Hepatic stellate cell (primary cell): ENCODE measurements at regions not wholly inside any gene's neighbourhood (a gene's known extent, or its start where the extent isn't known, plus 50 kb on each side); places are given as distances from the start of the nearest gene placed in this dataset.
"Not testable (repeated sequence)": the region's sequence is repeated elsewhere in the genome, so short reads cannot be mapped to it uniquely, and the experiment has no call there.

Experiments used
- DNase-seq: peaks from one replicate; pipeline ENCODE4 v3.0.0; 2011; ENCODE audit warnings: low spot score

GRCh38 chr6:20263059-20263458, 50.8 kb upstream of the MBOAT1 start:
- no peak for DNase-seq

- DNase-seq = no peak
These were observed 53.6 kb upstream of the MBOAT1 start for GRCh38 chr6:20265842-20266241.

GRCh38 chr6:20266851-20267608, 54.8 kb upstream of the MBOAT1 start:
- no peak for DNase-seq

GRCh38 chr6:20269181-20269580, 56.9 kb upstream of the MBOAT1 start:
- no peak for DNase-seq

GRCh38 chr6:20271818-20272217, 59.5 kb upstream of the MBOAT1 start:
- DNase-seq = no peak

- DNase-seq = no peak
These were observed 61.9 kb upstream of the MBOAT1 start for GRCh38 chr6:20274137-20274536.

GRCh38 chr6:20275837-20276236, 63.6 kb upstream of the MBOAT1 start:
- DNase-seq = not testable (repeated sequence)

- not testable (repeated sequence) for DNase-seq
These were observed 65.5 kb upstream of the MBOAT1 start for GRCh38 chr6:20277724-20278123.

- no peak for DNase-seq
These were observed 66.8 kb upstream of the MBOAT1 start for GRCh38 chr6:20279051-20279450.

GRCh38 chr6:20279608-20280287, 67.5 kb upstream of the MBOAT1 start:
- DNase-seq = no peak

GRCh38 chr6:20280288-20280621, 68.0 kb upstream of the MBOAT1 start:
- DNase-seq = no peak

- no peak for DNase-seq
These were observed 72.4 kb upstream of the MBOAT1 start for GRCh38 chr6:20284672-20285071.

- no peak for DNase-seq
These were observed 74.8 kb upstream of the MBOAT1 start for GRCh38 chr6:20286968-20287565.

- peak; percentile 56 for DNase-seq
These were observed 79.7 kb upstream of the MBOAT1 start for GRCh38 chr6:20291764-20292580.

GRCh38 chr6:20292905-20293304, 80.6 kb upstream of the MBOAT1 start:
- DNase-seq = no peak

GRCh38 chr6:20301256-20301655, 89.0 kb upstream of the MBOAT1 start:
- no peak for DNase-seq

- DNase-seq = no peak
These were observed 89.9 kb upstream of the MBOAT1 start for GRCh38 chr6:20302168-20302567.

- no peak for DNase-seq
These were observed 90.5 kb upstream of the MBOAT1 start for GRCh38 chr6:20302702-20303251.

GRCh38 chr6:20306491-20306890, 94.2 kb upstream of the MBOAT1 start:
- DNase-seq = no peak

- no peak for DNase-seq
These were observed 92.5 kb upstream of the E2F3 start for GRCh38 chr6:20309186-20309585.

- DNase-seq = no peak
These were observed 91.5 kb upstream of the E2F3 start for GRCh38 chr6:20310185-20310584.

- DNase-seq = no peak
These were observed 89.1 kb upstream of the E2F3 start for GRCh38 chr6:20312606-20313005.
